ENCODE measurements at regions not wholly inside any gene's neighbourhood (a gene's known extent, or its start where the extent isn't known, plus 50 kb on each side); places are given as distances from the start of the nearest gene placed in this dataset.

DNA sequence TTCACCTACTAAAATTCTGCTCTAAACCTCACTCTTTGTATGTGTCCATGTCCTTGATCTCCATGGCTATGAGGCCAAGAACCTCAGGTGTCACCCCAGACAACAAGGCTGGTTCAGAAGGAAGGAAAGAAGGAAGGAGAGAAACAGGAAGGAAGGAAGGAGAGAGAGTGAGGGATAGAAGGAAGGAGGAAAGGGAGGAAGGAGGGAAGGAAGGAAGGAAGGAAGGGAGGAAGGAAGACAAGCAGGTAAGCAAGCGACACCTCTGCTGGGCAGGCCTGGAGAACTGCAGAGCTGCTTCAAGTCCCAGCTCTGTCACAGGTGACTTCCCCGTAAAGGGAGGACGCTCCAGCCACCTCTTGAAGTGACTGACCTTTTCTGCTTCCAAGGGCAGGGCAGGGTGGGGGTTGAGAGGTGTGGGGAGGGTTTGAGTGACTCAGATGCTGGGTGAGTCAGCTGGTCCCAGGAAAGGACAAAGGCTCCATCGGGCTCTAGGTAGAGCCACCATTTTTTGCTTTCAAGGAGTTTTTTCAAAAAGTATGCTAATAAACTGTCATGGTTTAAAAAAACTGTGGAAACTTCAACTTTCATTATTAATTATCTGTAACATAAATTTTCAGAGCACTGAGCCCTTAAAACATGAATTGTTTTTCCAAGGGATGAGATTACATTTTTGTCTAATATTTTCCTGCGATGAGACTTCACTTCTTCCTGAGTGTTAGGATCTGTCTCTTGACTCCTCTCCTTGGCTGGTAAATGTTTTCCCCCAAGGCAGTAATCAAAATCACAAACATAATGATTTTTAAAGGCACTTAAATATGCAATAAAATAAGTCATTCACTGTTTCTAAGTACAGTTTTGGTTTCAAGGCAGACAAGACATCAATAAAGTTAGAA is 90.1 kb upstream of the L3MBTL4 start:
- DNase-seq: no peak
- ChIA-PET POLR2A (no interaction called here), CTCF (no interaction called here)
- 100% methylated on average over 3 of the region's 5 CpGs for WGBS (ENCODE audit: insufficient coverage)
- H3K79me2 ChIP-seq (ENCODE audit: control insufficient read depth, insufficient read depth, low read length): no peaks in the 10 kb centered on the region
- H3K4me1 ChIP-seq (ENCODE audit: control insufficient read depth in 2 of 2, insufficient read depth in 2 of 2, low read length in 2 of 2): no peaks in the 10 kb centered on the region
- no peaks in the 10 kb centered on the region for H4K20me1 ChIP-seq (ENCODE audit: control insufficient read depth, insufficient read depth, low read length, poor library complexity, severe bottlenecking)
- H3K9ac ChIP-seq (ENCODE audit: low read length): no peak overlapping the region
- peaks cover 3% of the 10 kb centered on the region for H3K27me3 Mint-ChIP-seq
- H3K27ac Mint-ChIP-seq: no peak overlapping the region
- no peak overlapping the region for H3K4me3 ChIP-seq (ENCODE audit: control extremely low read depth in 1 of 5, extremely low read depth in 1 of 5, insufficient read depth in 1 of 5, low read depth in 2 of 5, low read length in 4 of 5)
- H2AFZ ChIP-seq (ENCODE audit: insufficient read depth, low read depth, low read length, poor library complexity, severe bottlenecking): no peak overlapping the region
- H3K27ac ChIP-seq (ENCODE audit: low read length in 2 of 2): no peak overlapping the region
- intact Hi-C loops (cut with micrococcal nuclease): no loop called here
- no peaks in the 10 kb centered on the region for H3K4me1 Mint-ChIP-seq
- no peaks in the 10 kb centered on the region for H3K9me3 Mint-ChIP-seq (ENCODE audit: insufficient read depth)
- no peaks in the 10 kb centered on the region for H3K36me3 ChIP-seq (replicated peaks in 1 of 2; ENCODE audit: control extremely low read depth in 1 of 2, control insufficient read depth in 1 of 2, extremely low read depth in 1 of 2, insufficient read depth in 2 of 2, low read length in 1 of 2)
- H3K4me2 ChIP-seq (replicated peaks; ENCODE audit: low read depth, low read length, poor library complexity, severe bottlenecking): no peak overlapping the region
- TF ChIP-seq, protein P1, sequence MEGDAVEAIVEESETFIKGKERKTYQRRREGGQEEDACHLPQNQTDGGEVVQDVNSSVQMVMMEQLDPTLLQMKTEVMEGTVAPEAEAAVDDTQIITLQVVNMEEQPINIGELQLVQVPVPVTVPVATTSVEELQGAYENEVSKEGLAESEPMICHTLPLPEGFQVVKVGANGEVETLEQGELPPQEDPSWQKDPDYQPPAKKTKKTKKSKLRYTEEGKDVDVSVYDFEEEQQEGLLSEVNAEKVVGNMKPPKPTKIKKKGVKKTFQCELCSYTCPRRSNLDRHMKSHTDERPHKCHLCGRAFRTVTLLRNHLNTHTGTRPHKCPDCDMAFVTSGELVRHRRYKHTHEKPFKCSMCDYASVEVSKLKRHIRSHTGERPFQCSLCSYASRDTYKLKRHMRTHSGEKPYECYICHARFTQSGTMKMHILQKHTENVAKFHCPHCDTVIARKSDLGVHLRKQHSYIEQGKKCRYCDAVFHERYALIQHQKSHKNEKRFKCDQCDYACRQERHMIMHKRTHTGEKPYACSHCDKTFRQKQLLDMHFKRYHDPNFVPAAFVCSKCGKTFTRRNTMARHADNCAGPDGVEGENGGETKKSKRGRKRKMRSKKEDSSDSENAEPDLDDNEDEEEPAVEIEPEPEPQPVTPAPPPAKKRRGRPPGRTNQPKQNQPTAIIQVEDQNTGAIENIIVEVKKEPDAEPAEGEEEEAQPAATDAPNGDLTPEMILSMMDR (IDR thresholded peaks at IDR 0.05): no peak
- TF ChIP-seq EZH2 (IDR thresholded peaks at IDR 0.05; ENCODE audit: borderline replicate concordance, insufficient read depth, low read depth, low read length, poor library complexity, severe bottlenecking): no peak
- no peak for ATAC-seq (ENCODE audit: low read depth)
- no peaks in the 10 kb centered on the region for H3K9me3 ChIP-seq (ENCODE audit: control extremely low read depth in 1 of 3, control insufficient read depth in 2 of 3, insufficient read depth in 1 of 3, low read length in 2 of 3)
- H3K4me3 Mint-ChIP-seq: no peak overlapping the region
- no peaks in the 10 kb centered on the region for H3K27me3 ChIP-seq (replicated peaks in 1 of 4; ENCODE audit: control extremely low read depth in 1 of 4, control insufficient read depth in 3 of 4, insufficient read depth in 4 of 4, low read length in 3 of 4)

DNA sequence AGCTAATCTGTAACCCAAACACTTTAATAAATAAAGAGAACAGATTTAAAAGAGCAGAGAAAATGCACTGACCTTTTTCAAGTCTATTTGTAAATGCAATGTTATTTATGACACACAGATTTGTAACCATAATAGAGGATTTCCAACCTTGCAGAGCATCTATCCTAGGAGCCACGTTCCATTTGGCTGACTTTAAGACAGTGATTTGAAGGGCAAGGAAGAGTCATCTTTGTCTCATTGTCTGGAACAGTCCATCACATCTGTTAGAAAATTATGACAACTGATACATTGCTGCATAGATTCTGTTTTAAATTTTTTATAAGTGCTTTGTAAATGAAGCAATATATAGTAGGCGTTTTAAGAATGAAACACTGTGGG is 90.8 kb upstream of the L3MBTL4 start:
- Histone ChIP-seq H3K36me3 (replicated peaks in 1 of 2; ENCODE audit: control extremely low read depth in 1 of 2, control insufficient read depth in 1 of 2, extremely low read depth in 1 of 2, insufficient read depth in 2 of 2, low read length in 1 of 2) (no peaks in the 10 kb centered on the region), H3K4me2 (replicated peaks; ENCODE audit: low read depth, low read length, poor library complexity, severe bottlenecking) (no peak overlapping the region), H3K79me2 (ENCODE audit: control insufficient read depth, insufficient read depth, low read length) (no peaks in the 10 kb centered on the region), H2AFZ (ENCODE audit: insufficient read depth, low read depth, low read length, poor library complexity, severe bottlenecking) (no peak overlapping the region), H3K27ac (ENCODE audit: low read length in 2 of 2) (no peak overlapping the region), H3K9me3 (ENCODE audit: control extremely low read depth in 1 of 3, control insufficient read depth in 2 of 3, insufficient read depth in 1 of 3, low read length in 2 of 3) (no peaks in the 10 kb centered on the region), H3K27me3 (replicated peaks in 1 of 4; ENCODE audit: control extremely low read depth in 1 of 4, control insufficient read depth in 3 of 4, insufficient read depth in 4 of 4, low read length in 3 of 4) (no peaks in the 10 kb centered on the region), H3K9ac (ENCODE audit: low read length) (no peak overlapping the region), H3K4me1 (ENCODE audit: control insufficient read depth in 2 of 2, insufficient read depth in 2 of 2, low read length in 2 of 2) (no peaks in the 10 kb centered on the region), H3K4me3 (ENCODE audit: control extremely low read depth in 1 of 5, extremely low read depth in 1 of 5, insufficient read depth in 1 of 5, low read depth in 2 of 5, low read length in 4 of 5) (no peak overlapping the region), H4K20me1 (ENCODE audit: control insufficient read depth, insufficient read depth, low read length, poor library complexity, severe bottlenecking) (no peaks in the 10 kb centered on the region)
- ChIA-PET CTCF (no interaction called here), POLR2A (no interaction called here)
- DNase-seq: no peak
- WGBS (ENCODE audit: insufficient coverage): no CpG with 5 or more reads among the region's 2 CpGs
- no peak for ATAC-seq (ENCODE audit: low read depth)
- H3K4me1 Mint-ChIP-seq: no peaks in the 10 kb centered on the region
- H3K9me3 Mint-ChIP-seq (ENCODE audit: insufficient read depth): no peaks in the 10 kb centered on the region
- no peak overlapping the region for H3K27ac Mint-ChIP-seq
- H3K4me3 Mint-ChIP-seq: no peak overlapping the region
- intact Hi-C loops (cut with micrococcal nuclease): no loop called here
- H3K27me3 Mint-ChIP-seq: peaks cover 3% of the 10 kb centered on the region
- TF ChIP-seq, protein P1 (IDR thresholded peaks at IDR 0.05): no peak
- TF ChIP-seq EZH2 (IDR thresholded peaks at IDR 0.05; ENCODE audit: borderline replicate concordance, insufficient read depth, low read depth, low read length, poor library complexity, severe bottlenecking): no peak
